ENCODE measurements at regions not wholly inside any gene's neighbourhood (a gene's known extent, or its start where the extent isn't known, plus 50 kb on each side); places are given as distances from the start of the nearest gene placed in this dataset.

DNA sequence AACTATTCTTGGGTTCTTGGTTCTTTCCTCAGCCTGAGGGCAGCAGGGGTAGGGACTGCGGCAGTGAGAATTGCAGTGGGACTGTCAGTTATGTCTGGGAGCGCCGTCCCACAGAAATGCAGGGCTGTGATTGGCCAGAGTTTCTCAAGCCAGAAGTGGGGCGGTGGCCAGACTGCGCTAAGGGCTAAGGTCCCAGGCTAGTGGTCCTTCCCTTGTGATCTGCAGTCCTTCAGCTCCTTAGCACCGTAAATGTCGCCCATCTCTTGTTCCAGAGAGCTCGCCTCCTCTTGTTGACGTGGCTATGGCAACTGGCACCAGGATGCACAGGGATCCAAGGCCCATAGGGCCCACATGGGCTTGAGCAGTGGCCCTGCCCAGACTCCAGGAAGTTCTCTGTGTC is 223.5 kb downstream of the GRIA2 start:
- Histone ChIP-seq H3K9me3 (no peaks in the 10 kb centered on the region), H3K27ac (no peak overlapping the region), H3K36me3 (no peaks in the 10 kb centered on the region), H3K4me1 (no peaks in the 10 kb centered on the region), H3K4me3 (no peak overlapping the region), H3K27me3 (no peaks in the 10 kb centered on the region)
- ATAC-seq (no peak), DNase-seq (no peak)
- intact Hi-C loops (cut with DNase I; ENCODE audit: low total_unique reads) (no loop called here), in situ Hi-C loops (cut with MboI; ENCODE audit: low sequenced_read_pairs in 4 of 4) (no loop called here)
- no peak for TF ChIP-seq POLR2A (IDR thresholded peaks at IDR 0.05)
- TF ChIP-seq, protein P1, sequence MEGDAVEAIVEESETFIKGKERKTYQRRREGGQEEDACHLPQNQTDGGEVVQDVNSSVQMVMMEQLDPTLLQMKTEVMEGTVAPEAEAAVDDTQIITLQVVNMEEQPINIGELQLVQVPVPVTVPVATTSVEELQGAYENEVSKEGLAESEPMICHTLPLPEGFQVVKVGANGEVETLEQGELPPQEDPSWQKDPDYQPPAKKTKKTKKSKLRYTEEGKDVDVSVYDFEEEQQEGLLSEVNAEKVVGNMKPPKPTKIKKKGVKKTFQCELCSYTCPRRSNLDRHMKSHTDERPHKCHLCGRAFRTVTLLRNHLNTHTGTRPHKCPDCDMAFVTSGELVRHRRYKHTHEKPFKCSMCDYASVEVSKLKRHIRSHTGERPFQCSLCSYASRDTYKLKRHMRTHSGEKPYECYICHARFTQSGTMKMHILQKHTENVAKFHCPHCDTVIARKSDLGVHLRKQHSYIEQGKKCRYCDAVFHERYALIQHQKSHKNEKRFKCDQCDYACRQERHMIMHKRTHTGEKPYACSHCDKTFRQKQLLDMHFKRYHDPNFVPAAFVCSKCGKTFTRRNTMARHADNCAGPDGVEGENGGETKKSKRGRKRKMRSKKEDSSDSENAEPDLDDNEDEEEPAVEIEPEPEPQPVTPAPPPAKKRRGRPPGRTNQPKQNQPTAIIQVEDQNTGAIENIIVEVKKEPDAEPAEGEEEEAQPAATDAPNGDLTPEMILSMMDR (IDR thresholded peaks at IDR 0.05 in 4 of 5, conservative IDR thresholded peaks at IDR 0.05 in 1 of 5), result no peak

DNA sequence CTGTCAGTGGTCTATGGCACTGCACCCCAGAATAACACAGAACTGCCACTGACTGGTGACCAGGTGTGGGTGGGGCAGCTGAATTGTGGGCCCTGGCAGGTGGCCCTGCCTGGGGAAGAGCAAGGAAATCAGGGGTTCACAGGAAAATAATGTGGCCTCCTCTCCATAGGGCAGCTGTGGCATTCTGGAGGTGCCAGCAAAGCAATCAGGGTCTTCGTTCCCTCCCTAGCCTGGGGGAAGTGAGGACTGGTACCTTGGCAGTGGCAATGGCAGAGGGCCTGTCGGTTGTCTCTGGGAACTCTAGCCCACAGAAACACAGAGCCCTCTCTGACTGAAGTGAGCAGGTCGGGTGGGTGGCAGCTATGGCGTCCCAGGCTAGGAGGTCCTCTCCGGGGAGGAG is 223.0 kb downstream of the GRIA2 start:
- in situ Hi-C loops (cut with MboI; ENCODE audit: low sequenced_read_pairs in 4 of 4) (no loop called here), intact Hi-C loops (cut with DNase I; ENCODE audit: low total_unique reads) (no loop called here)
- DNase-seq (no peak), ATAC-seq (no peak)
- TF ChIP-seq POLR2A (IDR thresholded peaks at IDR 0.05), result no peak
- TF ChIP-seq, protein P1 (IDR thresholded peaks at IDR 0.05 in 4 of 5, conservative IDR thresholded peaks at IDR 0.05 in 1 of 5), result no peak
- H3K36me3 ChIP-seq, result no peaks in the 10 kb centered on the region
- H3K4me1 ChIP-seq, result no peaks in the 10 kb centered on the region
- no peaks in the 10 kb centered on the region for H3K27me3 ChIP-seq
- H3K27ac ChIP-seq, result no peak overlapping the region
- H3K9me3 ChIP-seq, result no peaks in the 10 kb centered on the region
- H3K4me3 ChIP-seq, result no peak overlapping the region

DNA sequence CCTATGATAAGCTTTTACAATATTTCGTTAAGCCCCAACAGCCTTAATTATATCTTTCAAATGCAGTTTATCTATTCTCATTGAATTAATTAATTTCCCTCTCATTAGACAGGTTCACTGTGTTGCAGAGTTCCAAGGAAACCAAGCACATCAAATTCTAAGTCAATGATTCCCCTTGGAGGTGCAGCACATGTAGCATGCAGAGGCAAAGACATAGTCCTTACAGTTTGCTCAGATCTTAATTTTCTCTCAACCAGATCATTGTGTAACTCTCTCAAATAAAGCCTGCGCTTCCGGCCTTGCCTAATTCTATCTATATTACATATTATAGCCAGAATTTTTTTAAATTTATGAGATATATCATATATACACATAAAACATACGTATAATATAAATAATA is 205.4 kb downstream of the GRIA2 start:
- in situ Hi-C loops (cut with MboI; ENCODE audit: low sequenced_read_pairs in 4 of 4), result no loop called here
- Histone ChIP-seq H3K27ac (no peak overlapping the region), H3K4me3 (no peak overlapping the region), H3K9me3 (no peaks in the 10 kb centered on the region), H3K36me3 (no peaks in the 10 kb centered on the region), H3K4me1 (no peaks in the 10 kb centered on the region), H3K27me3 (no peaks in the 10 kb centered on the region)
- DNase-seq (no peak), ATAC-seq (no peak)
- intact Hi-C loops (cut with DNase I; ENCODE audit: low total_unique reads), result no loop called here
- TF ChIP-seq POLR2A (IDR thresholded peaks at IDR 0.05), result no peak
- TF ChIP-seq, protein P1 (IDR thresholded peaks at IDR 0.05 in 4 of 5, conservative IDR thresholded peaks at IDR 0.05 in 1 of 5), result no peak

DNA sequence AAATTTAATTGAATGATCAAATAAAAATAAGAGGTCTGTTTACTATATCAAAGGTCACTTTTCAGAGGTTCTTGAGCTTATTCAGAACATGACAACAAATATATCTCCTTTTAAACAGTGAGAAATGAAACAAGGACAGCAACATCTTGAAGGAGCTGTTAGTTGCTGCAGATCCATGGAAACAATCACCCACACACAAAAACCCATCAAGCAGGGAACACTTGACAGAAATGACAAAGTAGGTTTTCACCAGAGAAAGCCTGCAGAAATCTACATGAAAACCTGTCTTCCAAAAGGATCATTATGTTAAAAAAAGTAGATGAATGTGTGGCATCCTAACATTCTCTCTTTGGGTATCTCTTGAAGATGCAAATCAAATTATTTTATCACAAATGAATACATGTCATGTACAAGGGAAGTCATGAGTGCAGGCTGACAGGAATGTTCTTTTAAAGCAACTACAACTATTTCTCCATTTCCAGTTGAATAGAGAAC is 203.0 kb downstream of the GRIA2 start:
- Histone ChIP-seq H3K4me1 (no peaks in the 10 kb centered on the region), H3K27ac (no peak overlapping the region), H3K27me3 (no peaks in the 10 kb centered on the region), H3K9me3 (no peaks in the 10 kb centered on the region), H3K4me3 (no peak overlapping the region), H3K36me3 (no peaks in the 10 kb centered on the region)
- intact Hi-C loops (cut with DNase I; ENCODE audit: low total_unique reads), result no loop called here
- TF ChIP-seq, protein P1 (IDR thresholded peaks at IDR 0.05 in 4 of 5, conservative IDR thresholded peaks at IDR 0.05 in 1 of 5), result no peak
- no peak for TF ChIP-seq POLR2A (IDR thresholded peaks at IDR 0.05)
- in situ Hi-C loops (cut with MboI; ENCODE audit: low sequenced_read_pairs in 4 of 4), result no loop called here
- ATAC-seq, result no peak
- no peak for DNase-seq

DNA sequence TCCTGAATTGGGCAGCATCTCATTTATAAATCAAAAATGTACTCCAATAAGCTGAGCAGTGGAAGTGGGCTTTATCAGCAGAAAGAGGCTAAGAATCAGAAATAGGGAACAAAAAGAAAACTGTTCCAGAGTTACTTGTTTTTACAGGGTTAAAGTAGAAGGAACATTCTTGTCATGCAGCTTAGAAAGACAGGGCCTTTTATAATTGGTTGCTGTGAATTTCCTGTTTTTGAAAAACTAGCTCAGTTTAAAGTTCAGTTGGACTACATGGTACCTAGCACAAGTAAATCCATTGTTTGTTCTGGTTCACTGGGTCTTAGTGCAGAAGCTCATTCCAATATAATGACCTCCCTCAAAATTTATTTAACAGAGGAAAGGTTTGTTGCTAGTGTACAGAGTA is 200.8 kb downstream of the GRIA2 start:
- ATAC-seq, result no peak

More for the DNA sequence above, 200.8 kb downstream of the GRIA2 start:
- no peaks in the 10 kb centered on the region for H3K4me1 ChIP-seq
- H3K4me3 ChIP-seq, result no peak overlapping the region
- H3K27ac ChIP-seq, result no peak overlapping the region
- no peaks in the 10 kb centered on the region for H3K9me3 ChIP-seq
- DNase-seq, result no peak
- TF ChIP-seq POLR2A (IDR thresholded peaks at IDR 0.05), result no peak
- TF ChIP-seq, protein P1 (IDR thresholded peaks at IDR 0.05 in 4 of 5, conservative IDR thresholded peaks at IDR 0.05 in 1 of 5), result no peak
- in situ Hi-C loops (cut with MboI; ENCODE audit: low sequenced_read_pairs in 4 of 4) (no loop called here), intact Hi-C loops (cut with DNase I; ENCODE audit: low total_unique reads) (no loop called here)
- H3K27me3 ChIP-seq, result no peaks in the 10 kb centered on the region
- H3K36me3 ChIP-seq, result no peaks in the 10 kb centered on the region
